ENCODE measurements at regions not wholly inside any gene's neighbourhood (a gene's known extent, or its start where the extent isn't known, plus 50 kb on each side); places are given as distances from the start of the nearest gene placed in this dataset.

DNA sequence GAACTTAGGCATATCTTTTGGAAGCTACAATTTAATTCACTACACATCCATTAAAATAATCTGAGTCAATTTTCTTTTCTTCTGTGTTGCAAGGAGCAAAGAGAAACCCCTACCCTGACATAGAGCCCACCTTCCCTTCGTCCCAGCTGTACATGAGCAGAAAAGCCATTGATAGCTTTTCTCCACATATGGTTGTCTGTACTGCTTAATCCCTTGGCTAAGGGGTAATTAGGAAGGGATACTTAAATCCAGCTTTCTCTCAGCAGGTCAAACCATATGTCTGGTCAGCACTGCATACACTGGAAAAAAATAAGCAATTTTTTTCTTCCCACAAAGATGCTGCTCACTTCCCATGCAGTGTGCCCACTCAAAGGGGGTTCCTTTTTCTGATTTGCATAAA, 94.7 kb upstream of the RAD23B start:
- no peak overlapping the region for H3K4me3 ChIP-seq (ENCODE audit: low read depth, low read length)
- CTCF ChIA-PET: interaction anchor here (0.6 kb wide), 1 partner anchor 157 kb away, joined by 3 read pairs; no protein-coding TSS in a partner anchor
- no peak for DNase-seq (ENCODE audit: low read depth, low spot score)
- TF ChIP-seq, protein P1, sequence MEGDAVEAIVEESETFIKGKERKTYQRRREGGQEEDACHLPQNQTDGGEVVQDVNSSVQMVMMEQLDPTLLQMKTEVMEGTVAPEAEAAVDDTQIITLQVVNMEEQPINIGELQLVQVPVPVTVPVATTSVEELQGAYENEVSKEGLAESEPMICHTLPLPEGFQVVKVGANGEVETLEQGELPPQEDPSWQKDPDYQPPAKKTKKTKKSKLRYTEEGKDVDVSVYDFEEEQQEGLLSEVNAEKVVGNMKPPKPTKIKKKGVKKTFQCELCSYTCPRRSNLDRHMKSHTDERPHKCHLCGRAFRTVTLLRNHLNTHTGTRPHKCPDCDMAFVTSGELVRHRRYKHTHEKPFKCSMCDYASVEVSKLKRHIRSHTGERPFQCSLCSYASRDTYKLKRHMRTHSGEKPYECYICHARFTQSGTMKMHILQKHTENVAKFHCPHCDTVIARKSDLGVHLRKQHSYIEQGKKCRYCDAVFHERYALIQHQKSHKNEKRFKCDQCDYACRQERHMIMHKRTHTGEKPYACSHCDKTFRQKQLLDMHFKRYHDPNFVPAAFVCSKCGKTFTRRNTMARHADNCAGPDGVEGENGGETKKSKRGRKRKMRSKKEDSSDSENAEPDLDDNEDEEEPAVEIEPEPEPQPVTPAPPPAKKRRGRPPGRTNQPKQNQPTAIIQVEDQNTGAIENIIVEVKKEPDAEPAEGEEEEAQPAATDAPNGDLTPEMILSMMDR (IDR thresholded peaks at IDR 0.05; ENCODE audit: insufficient read depth, low read length, missing control alignments): no peak
- POLR2A ChIA-PET: no interaction called here

DNA sequence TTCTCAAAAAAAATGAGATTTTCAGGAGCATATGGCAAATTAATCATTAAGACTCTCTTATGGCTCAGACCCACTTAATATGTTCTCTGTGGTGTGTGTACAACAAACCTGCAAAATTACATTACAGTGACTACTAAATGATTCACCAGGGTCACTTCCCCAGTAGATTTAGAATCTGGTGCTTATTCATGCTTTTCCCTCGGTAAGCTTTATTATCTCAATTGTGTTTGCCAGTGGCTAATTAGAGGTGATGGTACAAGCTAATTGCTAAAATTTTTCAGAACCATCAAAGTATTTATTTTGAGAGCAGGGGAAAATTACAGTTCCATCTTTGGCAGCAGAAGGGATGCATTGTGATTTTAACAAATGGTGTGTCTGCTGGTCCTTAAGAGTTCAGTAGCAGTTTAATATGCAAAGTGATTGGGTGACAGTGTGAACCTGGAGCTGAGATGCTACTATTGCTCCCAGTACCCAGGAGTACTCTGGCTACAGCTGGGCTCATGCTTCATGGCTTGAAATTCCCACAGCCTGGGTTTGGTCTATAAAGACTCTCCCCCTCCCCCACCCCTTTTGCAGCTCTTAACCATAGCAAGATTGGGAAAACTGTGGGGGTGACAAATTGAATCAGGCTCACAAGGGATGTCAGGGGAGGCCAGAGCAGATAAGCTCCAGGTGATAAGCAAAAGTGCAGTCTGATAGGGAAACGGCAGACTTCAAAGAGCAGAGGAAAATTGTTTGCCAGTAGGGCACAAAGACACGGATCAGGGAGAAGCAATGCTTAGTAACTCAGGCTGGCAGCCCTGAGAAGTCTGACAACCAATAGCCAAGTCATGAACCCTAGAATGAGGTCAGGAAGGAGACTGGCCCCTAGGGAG, 92.8 kb upstream of the RAD23B start:
- no peak overlapping the region for H3K4me3 ChIP-seq (ENCODE audit: low read depth, low read length)
- POLR2A ChIA-PET: no interaction called here
- CTCF ChIA-PET: interaction anchor here (0.7 kb wide), 1 partner anchor 17 kb away, joined by 3 read pairs; no protein-coding TSS in a partner anchor
- no peak for DNase-seq (ENCODE audit: low read depth, low spot score)
- TF ChIP-seq, protein P1 (IDR thresholded peaks at IDR 0.05; ENCODE audit: insufficient read depth, low read length, missing control alignments): no peak

DNA sequence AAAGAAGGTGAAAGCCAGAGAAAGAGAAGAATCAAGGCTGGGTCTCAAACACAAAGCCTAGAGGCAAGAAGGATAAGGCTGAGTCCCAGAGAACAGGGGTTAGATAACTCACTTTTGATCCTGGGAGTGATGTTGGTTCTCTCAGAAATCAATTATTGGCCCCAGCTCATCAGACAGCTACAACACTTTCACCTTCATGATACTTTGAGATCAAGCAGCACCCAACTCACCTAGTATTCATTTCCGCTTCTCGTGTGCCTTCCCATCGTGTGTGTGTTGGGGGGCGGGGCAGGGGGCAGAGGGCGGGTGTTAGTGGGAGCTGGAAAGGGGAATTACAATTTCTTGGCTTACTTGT, 92.2 kb upstream of the RAD23B start:
- ChIA-PET POLR2A (no interaction called here), CTCF (no interaction called here)
- TF ChIP-seq, protein P1 (IDR thresholded peaks at IDR 0.05; ENCODE audit: insufficient read depth, low read length, missing control alignments): no peak
- no peak for DNase-seq (ENCODE audit: low read depth, low spot score)
- H3K4me3 ChIP-seq (ENCODE audit: low read depth, low read length): no peak overlapping the region

DNA sequence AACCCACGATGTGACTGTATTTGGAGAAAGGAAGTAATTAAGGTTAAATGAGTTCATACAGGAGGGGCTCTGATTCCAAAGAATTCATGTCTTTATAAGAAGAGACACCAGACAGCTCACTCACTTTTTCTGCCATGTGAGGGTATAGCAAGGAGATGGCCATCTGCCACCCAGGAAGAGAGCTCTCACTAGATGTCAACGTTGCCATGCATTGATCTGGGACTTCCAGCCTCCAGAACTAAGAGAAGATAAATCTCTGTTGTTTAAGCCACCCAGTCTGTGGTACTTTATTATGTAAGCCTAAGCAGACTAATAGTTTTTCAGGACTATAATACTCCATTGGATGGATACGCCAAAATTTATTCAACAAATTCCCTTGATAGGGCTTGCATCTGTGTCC, 89.8 kb upstream of the RAD23B start:
- TF ChIP-seq, protein P1 (IDR thresholded peaks at IDR 0.05; ENCODE audit: insufficient read depth, low read length, missing control alignments): no peak
- no peak overlapping the region for H3K4me3 ChIP-seq (ENCODE audit: low read depth, low read length)
- CTCF ChIA-PET: no interaction called here
- DNase-seq (ENCODE audit: low read depth, low spot score): no peak
- POLR2A ChIA-PET: no interaction called here

DNA sequence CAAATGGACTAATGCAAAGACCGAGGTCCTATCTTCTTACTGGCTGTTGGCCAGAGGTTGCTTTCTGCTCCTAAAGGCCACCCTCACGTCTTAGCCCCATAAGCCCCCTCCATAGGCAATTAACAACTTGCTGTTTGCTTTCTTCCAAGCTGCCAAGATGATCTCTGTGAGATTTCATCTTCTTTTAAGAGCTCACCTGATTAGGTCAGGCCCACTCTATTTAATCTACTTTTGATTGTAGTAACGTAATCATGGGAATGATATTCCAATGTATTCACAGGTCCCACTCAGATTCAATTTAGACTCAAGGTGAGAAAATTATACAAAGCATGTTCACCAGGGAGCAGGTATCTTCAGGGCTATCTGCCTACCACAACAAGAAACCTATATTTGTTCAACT, 84.4 kb upstream of the RAD23B start:
- no peak overlapping the region for H3K4me3 ChIP-seq (ENCODE audit: low read depth, low read length)
- ChIA-PET POLR2A (no interaction called here), CTCF (no interaction called here)
- DNase-seq (ENCODE audit: low read depth, low spot score): no peak
- TF ChIP-seq, protein P1 (IDR thresholded peaks at IDR 0.05; ENCODE audit: insufficient read depth, low read length, missing control alignments): no peak

DNA sequence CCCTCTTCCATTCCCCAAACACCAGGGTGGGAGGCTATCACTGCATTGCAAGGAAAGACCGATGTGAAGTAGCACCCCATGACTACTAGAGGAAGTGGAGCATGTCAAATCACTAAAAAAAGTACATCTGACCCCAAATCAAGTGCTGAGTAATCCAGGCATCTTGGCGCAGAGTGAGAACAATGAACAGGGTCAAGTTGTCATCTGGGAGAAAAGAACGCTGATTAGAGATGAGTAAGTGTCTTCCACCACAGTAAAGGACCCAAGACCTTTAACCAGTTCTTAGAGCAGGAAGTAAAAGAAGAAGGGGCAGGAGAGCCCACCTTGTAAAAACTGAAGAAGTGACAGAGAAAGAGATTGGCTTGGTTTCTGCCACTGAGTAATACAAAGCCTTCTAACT, 75.0 kb upstream of the RAD23B start:
- no peak for DNase-seq (ENCODE audit: low read depth, low spot score)
- TF ChIP-seq, protein P1 (IDR thresholded peaks at IDR 0.05; ENCODE audit: insufficient read depth, low read length, missing control alignments): no peak
- H3K4me3 ChIP-seq (ENCODE audit: low read depth, low read length): no peak overlapping the region
- CTCF ChIA-PET: interaction anchor here (0.9 kb wide), 1 partner anchor 133 kb away, joined by 3 read pairs; no protein-coding TSS in a partner anchor
- POLR2A ChIA-PET: no interaction called here
